Activated T-cell treated with anti-CD3 and anti-CD28 coated beads, Interleukin-2, amount 50 U/mL, for 24 hours (primary cell): ENCODE measurements at regions not wholly inside any gene's neighbourhood (a gene's known extent, or its start where the extent isn't known, plus 50 kb on each side); places are given as distances from the start of the nearest gene placed in this dataset.

Experiments used
- DNase-seq: peaks from one replicate; pipeline ENCODE4 v3.0.0-alpha.2; 2020
- H3K27ac Mint-ChIP-seq: 2 replicates; pipeline ENCODE4 v1.8.0; 2020; ENCODE audit warnings: mild to moderate bottlenecking, mixed read lengths
- H3K27me3 Mint-ChIP-seq: 2 replicates; pipeline ENCODE4 v1.8.0; 2020; ENCODE audit warnings: mixed read lengths
- H3K36me3 Mint-ChIP-seq: 2 replicates; pipeline ENCODE4 v1.8.0; 2020; ENCODE audit warnings: low read depth, mixed read lengths
- H3K4me1 Mint-ChIP-seq: 2 replicates; pipeline ENCODE4 v1.8.0; 2020; ENCODE audit warnings: low read depth, mixed read lengths
- H3K4me3 Mint-ChIP-seq: 2 replicates; pipeline ENCODE4 v1.8.0; 2020; ENCODE audit warnings: mild to moderate bottlenecking, moderate library complexity, mixed read lengths
- H3K9me3 Mint-ChIP-seq: 2 replicates; pipeline ENCODE4 v1.8.0; 2020; ENCODE audit warnings: mixed read lengths

DNA sequence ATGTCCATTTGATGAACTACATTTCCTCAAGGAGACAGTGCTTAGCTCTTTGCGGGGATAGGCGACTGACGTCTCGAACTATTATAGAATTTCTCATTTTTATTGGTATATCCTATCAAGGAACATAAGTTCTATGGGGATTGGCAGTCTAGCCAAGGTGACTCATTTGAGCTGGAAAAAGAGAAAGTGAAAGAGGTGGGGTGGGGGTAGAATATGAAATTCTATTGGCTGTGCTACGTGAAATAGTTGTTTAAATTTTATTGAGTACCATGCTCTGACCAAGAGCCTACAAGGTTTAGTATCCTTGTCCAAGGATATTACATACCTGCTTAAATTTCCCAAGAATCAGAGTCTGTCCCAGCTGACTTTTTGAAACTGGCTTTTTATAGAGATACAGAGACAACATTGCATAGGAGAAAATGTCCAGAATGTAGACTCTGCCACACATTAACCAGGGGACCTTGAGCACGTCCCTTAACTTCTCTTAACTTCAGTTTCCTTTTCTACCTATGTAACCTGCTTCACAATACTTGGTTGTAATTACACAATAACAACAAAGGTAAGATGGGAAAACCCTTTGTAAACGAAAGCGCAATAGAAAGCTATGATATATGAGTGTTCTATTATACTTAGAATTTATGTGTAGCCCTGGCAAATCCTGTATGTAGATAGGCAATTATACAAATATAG, 226.4 kb upstream of the WWC1 start:
- no peaks in the 10 kb centered on the region for H3K4me1 Mint-ChIP-seq
- no peak overlapping the region for H3K4me3 Mint-ChIP-seq
- H3K27ac Mint-ChIP-seq, result no peak overlapping the region
- H3K9me3 Mint-ChIP-seq, result no peaks in the 10 kb centered on the region
- H3K27me3 Mint-ChIP-seq, result peaks cover 7% of the 10 kb centered on the region
- no peaks in the 10 kb centered on the region for H3K36me3 Mint-ChIP-seq
- DNase-seq, result no peak

DNA sequence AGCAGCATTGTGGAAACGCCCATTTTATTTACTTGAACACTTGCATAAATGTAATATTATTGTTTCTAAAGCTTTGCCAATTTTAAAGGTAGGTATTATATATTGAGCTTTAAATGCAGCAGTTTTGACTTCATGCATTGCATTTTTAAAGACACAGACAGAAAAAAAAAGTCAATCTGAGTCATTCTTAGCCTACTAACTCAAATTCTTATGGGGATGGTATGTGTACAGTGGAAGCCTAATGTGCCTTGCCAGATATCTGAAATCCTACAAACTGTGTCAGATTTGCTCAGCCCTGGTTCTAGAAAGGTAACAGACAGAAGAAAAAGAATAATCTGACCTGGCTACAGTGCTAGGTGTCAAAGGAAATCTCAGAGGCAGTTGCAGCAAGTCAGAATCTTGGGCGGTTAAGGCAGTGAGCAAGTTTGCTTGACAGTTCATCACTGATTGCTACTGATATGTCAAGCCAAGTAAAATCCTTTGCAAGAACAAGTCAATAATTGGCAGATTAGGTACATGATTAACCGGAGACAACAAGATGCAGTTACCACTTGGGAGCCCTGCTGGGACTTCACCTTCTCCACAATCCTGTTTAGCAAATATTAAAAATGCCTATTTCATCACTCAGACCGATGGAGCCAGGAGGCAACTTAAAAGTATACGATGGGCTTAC, 224.8 kb upstream of the WWC1 start:
- Mint-ChIP-seq H3K36me3 (no peaks in the 10 kb centered on the region), H3K4me3 (no peak overlapping the region), H3K27me3 (peaks cover 7% of the 10 kb centered on the region), H3K4me1 (no peaks in the 10 kb centered on the region), H3K9me3 (no peaks in the 10 kb centered on the region), H3K27ac (no peak overlapping the region)
- DNase-seq, result no peak

DNA sequence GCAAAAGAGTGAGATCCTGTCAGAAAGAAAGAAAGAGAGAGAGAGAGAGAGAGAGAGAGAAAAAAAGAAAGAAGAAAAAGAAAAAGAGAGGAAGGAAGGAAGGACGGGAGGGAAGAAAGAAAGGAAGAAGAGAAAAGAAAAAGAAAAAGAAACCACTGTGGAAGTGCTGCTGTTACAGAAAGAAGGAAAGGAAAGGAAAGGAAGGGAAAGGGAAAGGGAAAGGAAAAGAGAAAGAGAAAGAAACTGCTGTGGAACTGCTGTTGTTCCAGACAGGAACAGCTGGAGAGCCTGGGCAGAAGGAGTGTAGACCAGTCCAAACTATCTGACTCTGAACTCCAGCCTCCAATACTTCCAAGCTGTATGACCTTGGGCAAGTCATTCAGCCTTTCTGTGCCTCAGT, 220.7 kb upstream of the WWC1 start:
- no peaks in the 10 kb centered on the region for H3K36me3 Mint-ChIP-seq
- no peak overlapping the region for H3K4me3 Mint-ChIP-seq
- peaks cover 6% of the 10 kb centered on the region for H3K27me3 Mint-ChIP-seq
- H3K4me1 Mint-ChIP-seq, result peaks cover 3% of the 10 kb centered on the region
- H3K27ac Mint-ChIP-seq, result no peak overlapping the region
- H3K9me3 Mint-ChIP-seq, result no peaks in the 10 kb centered on the region
- DNase-seq, result no peak

DNA sequence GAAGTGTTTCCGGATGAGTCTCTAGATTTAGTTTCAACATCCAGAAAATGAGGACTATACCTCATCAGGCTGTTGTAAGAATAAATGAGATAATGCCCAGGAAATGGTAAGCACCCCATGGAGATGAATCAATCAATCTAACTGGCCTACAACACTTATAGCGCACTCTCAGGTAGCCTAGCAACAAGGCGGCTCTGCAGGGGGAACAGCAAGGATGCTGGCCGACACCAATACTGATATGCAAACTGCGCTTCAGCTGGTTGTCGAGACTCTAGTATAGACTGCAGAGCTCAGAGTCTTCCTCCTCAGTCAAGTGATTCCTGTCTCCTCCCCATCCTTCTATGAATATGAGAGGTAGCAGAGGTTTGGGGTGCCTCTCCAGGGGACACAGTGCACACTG, 218.8 kb upstream of the WWC1 start:
- DNase-seq, result no peak
- Mint-ChIP-seq H3K36me3 (no peaks in the 10 kb centered on the region), H3K4me3 (no peak overlapping the region), H3K9me3 (no peaks in the 10 kb centered on the region), H3K4me1 (peaks cover 3% of the 10 kb centered on the region), H3K27me3 (peaks cover 6% of the 10 kb centered on the region), H3K27ac (no peak overlapping the region)

DNA sequence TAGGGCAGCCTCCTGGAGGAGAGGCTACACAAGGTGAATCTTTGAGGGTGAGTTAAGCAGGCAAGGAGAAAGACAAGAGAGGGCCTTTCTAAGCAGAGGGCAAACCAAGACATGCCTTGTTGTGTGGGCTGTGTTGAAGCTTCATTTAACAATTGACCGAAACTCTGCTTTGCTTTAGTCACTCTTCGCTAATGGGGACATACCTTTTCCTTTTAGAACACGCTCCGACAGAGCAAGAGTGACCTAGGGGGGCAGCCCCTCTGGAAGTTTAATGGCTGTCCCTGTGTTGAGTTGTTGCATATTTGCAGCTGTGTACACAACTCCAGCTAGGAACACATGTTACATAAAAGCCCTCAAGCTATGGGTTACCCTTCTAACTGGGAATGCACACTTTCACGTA, 218.1 kb upstream of the WWC1 start:
- peaks cover 3% of the 10 kb centered on the region for H3K4me1 Mint-ChIP-seq
- peaks cover 3% of the 10 kb centered on the region for H3K27me3 Mint-ChIP-seq
- no peaks in the 10 kb centered on the region for H3K36me3 Mint-ChIP-seq
- DNase-seq, result no peak
- H3K9me3 Mint-ChIP-seq, result no peaks in the 10 kb centered on the region
- no peak overlapping the region for H3K27ac Mint-ChIP-seq
- H3K4me3 Mint-ChIP-seq, result no peak overlapping the region

DNA sequence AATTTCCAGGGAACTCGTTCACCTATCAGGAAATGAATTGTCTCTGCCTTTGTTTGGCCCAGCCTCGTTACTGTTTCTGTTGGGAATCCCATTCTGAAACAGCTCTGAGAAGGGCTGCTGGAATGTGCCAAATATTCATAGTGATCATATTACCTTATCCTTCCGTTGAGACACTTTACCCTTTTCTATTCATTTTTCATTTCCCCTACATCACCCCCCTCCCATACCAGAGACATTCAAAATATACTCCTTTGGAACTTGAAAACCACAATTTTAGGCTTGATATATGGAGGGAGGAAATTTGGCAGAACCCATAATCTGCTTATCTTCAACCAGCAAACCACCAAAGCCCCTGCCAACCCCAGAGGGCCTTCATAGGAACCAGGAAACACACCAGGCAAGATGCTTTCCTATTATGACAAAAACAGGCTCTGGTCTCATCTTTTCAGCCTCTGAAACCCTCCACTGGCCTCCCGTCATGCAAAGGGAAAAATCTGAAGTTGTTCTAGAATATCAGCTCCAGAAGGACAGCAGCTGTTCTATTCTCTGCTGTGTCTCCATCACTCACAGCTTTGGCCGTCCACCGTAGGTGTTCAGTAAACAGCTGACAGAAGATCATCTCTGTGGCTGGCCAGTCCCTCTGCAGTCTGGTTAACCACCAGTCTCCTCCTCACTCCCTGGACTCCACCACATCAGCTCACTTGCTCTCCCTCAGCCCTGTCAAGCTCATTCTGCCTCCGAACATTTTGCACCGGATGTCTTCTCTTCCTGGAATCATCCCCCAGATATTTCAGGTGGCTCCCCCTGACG, 217.2 kb upstream of the WWC1 start:
- Mint-ChIP-seq H3K36me3 (no peaks in the 10 kb centered on the region), H3K4me1 (peaks cover 3% of the 10 kb centered on the region)
- DNase-seq, result no peak

DNA sequence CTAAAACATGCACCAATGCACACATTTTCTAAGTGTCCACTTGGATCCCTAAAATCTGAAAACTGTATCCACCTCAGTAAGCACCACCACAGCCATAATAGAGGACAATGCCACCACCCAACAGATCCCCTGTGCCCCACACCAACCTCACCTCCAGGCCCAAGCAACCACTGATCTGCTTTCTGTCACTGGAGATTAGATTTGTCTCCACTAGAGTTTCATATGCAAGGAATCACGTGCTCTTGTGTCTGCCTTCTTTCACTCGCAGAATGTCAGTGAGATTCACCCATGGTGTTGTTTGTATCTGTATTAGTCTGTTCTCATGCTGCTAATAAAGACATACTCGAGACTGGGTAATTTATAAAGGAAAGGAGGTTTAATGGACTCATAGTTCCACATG, 216.1 kb upstream of the WWC1 start:
- H3K27ac Mint-ChIP-seq, result no peak overlapping the region
- peaks cover 3% of the 10 kb centered on the region for H3K4me1 Mint-ChIP-seq

More for the DNA sequence above, 217.2 kb upstream of the WWC1 start:
- H3K27ac Mint-ChIP-seq, result no peak overlapping the region
- no peaks in the 10 kb centered on the region for H3K9me3 Mint-ChIP-seq
- H3K4me3 Mint-ChIP-seq, result no peak overlapping the region
- peaks cover 3% of the 10 kb centered on the region for H3K27me3 Mint-ChIP-seq

DNA sequence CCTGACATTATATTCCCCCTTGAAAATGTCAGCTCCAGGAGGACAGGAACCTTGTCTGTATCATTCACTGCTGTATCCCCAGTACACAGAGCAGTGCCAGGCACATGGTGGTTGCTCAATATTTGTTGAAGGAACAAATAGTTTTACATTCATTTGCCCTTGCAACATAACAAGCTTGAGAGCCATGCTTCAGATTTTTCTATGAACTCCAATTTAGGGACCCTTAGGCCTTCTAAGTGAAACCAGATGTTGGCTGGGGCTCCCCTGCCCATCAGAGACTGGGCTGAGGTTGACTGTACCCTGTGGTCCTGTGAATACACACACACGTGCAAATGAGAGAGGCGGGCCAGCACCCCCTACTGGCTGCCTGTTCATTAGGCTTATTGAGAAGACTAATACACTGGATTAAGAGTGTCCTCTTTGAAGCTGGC, 214.9 kb upstream of the WWC1 start:
- Mint-ChIP-seq H3K27me3 (peaks cover 6% of the 10 kb centered on the region), H3K4me3 (no peak overlapping the region), H3K4me1 (peaks cover 3% of the 10 kb centered on the region), H3K27ac (no peak overlapping the region), H3K36me3 (no peaks in the 10 kb centered on the region), H3K9me3 (no peaks in the 10 kb centered on the region)
- DNase-seq, result no peak

More for the DNA sequence above, 216.1 kb upstream of the WWC1 start:
- no peak for DNase-seq
- Mint-ChIP-seq H3K9me3 (no peaks in the 10 kb centered on the region), H3K36me3 (no peaks in the 10 kb centered on the region), H3K4me3 (no peak overlapping the region), H3K27me3 (peaks cover 3% of the 10 kb centered on the region)

DNA sequence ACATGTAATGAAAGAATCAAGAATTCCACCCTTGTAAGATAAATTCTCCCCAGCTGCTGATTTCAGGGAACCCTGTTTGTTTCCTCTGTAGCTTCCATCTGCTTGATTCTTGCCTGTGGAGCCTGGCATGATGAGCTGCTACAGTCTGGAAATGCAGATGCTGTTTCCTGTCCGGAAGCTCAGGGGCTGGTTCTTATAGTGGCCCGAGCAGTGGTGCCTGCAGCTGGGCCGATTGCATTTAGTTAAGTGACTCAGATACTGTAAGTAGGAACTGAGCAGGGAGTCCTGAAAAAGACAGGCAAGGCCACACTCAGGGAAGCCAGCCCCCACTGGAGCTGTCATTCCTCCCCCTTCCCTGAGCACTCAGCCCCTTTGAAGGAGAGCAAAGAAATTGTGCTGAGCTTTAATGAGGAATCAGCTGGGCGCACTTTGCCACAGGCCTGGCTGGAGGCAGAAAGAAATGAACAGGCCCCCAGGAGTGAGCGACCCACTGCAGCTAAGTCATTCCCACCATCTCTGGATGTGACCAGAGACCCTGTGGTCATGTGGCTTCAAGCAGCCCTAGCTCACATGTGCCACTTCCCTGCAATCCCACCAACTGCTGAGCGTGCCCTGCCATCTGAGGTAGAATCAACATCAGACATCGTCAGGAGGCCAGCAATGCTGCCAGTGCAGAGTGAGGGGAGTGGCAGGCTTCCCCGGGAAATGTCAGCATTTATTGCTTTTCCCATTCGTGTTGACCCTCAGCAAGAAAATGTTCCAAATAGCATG, 206.0 kb upstream of the WWC1 start:
- Mint-ChIP-seq H3K9me3 (peaks cover 3% of the 10 kb centered on the region), H3K27me3 (peaks cover 30% of the 10 kb centered on the region), H3K27ac (no peak overlapping the region), H3K4me3 (no peak overlapping the region), H3K4me1 (no peaks in the 10 kb centered on the region), H3K36me3 (no peaks in the 10 kb centered on the region)
- no peak for DNase-seq

DNA sequence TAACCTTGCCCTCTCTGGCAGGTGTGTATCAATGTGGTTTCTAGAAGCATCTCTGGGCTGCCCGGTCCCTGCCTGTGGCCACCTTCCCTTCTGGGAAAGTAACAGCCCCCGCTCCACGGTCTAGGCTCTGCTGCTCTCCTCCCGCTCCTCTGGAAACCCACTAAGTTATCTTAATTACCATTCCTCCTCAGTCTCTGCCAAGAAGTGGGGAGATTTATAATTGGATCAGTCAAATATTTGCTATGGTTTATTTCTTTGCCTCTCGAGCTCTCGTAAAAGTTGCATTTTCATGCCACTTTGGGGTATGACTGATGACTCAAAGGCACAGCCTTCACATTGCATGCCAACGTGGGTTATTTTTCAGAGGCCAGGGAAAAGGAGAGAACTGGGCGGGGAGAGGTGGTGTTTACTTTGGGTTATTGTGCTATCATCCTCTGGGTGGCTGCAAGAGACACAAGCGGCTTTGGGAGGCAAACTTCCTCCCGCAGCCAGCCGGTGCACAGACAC, 205.3 kb upstream of the WWC1 start:
- Mint-ChIP-seq H3K4me1 (no peaks in the 10 kb centered on the region), H3K9me3 (peaks cover 3% of the 10 kb centered on the region), H3K4me3 (no peak overlapping the region), H3K36me3 (no peaks in the 10 kb centered on the region), H3K27ac (no peak overlapping the region), H3K27me3 (peaks cover 27% of the 10 kb centered on the region)
- DNase-seq, result no peak

DNA sequence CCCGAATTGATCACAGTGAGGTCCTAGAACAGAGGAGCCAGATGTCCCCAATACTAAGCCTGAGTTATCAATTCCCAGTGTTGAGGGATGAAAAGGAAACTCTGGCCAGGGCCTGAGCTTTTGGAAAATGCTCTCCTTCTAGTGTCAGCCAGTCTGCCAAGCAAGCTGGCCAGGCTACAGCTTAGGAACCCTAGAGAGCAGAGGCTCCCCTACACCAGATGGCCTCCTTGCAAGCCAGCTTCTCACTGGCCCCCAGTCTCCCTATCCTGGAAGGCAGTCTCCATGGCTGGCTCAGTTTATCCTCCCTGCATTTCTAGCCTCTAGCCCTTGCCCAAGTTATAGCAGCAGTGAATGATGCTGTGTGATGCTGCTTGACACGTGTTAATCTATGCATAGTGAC, 204.7 kb upstream of the WWC1 start:
- no peak for DNase-seq
- H3K4me1 Mint-ChIP-seq, result no peaks in the 10 kb centered on the region
- no peak overlapping the region for H3K27ac Mint-ChIP-seq
- no peak overlapping the region for H3K4me3 Mint-ChIP-seq
- peaks cover 27% of the 10 kb centered on the region for H3K27me3 Mint-ChIP-seq
- no peaks in the 10 kb centered on the region for H3K36me3 Mint-ChIP-seq
- H3K9me3 Mint-ChIP-seq, result peaks cover 3% of the 10 kb centered on the region

DNA sequence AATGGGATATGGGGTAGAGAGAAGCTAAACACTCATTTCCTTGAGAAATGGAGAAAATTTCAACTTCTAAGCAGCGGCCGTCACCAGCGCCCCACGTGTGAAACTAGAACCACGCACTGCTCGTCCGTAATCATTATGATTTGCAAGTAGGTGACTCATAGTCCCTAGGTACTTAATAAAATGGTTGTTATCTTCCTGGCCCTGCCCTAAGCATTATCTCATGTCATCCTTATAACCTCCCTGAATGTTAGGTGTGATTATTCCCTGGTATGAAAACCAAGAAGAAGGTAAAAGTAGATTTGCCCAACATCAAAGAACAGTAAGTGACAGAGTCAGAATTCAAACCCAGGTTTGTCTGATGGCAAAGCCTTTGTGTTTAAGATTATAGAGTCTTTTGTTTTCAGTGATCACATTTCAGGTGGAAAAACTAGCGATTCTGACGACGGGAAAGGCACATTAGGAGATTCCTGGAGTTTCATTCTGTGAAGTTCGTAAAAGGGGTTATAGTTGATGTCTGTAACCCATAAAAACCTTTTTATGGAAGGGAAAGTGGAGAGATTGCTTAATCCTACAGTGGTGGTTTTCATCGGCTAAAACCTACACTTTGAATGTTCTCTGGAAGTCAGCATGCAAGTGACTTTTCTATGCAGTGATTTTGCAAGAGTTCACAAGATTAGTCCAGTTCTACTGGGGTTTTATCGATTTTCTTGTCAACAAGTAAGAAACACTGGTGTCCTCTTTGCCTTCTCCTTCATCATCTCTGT, 202.9 kb upstream of the WWC1 start:
- no peaks in the 10 kb centered on the region for H3K4me1 Mint-ChIP-seq
- H3K4me3 Mint-ChIP-seq, result no peak overlapping the region
- H3K36me3 Mint-ChIP-seq, result no peaks in the 10 kb centered on the region
- H3K9me3 Mint-ChIP-seq, result peaks cover 3% of the 10 kb centered on the region
- H3K27ac Mint-ChIP-seq, result no peak overlapping the region
- peaks cover 14% of the 10 kb centered on the region for H3K27me3 Mint-ChIP-seq
- no peak for DNase-seq

DNA sequence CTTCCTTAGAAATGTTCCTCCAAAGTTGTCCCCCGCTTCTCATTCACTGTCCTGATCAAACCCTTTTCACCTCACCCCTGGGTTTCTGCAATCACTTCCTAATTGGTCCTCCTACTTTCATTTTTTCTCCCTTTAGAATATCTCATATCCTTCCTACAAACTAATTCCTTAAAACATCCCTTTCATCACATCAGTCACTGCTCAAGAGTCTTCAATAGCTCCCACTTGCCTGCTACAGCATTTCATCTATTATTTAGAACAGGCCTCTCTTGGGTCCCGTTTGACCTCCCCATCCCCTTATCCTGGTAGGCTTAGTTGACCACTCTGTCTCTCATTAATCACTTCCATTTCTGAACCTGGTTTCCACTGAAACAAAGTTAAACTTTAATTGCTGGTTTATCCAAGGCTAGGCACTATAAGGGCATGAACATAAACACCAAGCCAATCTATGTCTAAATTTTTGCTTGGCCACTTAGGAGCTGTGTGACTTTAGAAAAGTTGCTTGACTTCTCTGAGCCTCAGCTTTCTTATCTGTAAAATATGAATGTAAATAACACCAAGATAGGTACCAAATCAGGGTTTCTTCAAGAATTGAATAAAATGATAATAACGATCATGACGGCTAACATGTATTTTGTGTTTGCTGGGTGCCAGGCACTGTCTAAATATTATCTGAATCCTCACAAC, 202.1 kb upstream of the WWC1 start:
- Mint-ChIP-seq H3K27me3 (peaks cover 8% of the 10 kb centered on the region), H3K36me3 (no peaks in the 10 kb centered on the region)

More for the DNA sequence above, 202.1 kb upstream of the WWC1 start:
- Mint-ChIP-seq H3K4me1 (no peaks in the 10 kb centered on the region), H3K9me3 (no peaks in the 10 kb centered on the region), H3K4me3 (no peak overlapping the region), H3K27ac (no peak overlapping the region)
- no peak for DNase-seq
